ENCODE measurements at regions not wholly inside any gene's neighbourhood (a gene's known extent, or its start where the extent isn't known, plus 50 kb on each side); places are given as distances from the start of the nearest gene placed in this dataset.

DNA sequence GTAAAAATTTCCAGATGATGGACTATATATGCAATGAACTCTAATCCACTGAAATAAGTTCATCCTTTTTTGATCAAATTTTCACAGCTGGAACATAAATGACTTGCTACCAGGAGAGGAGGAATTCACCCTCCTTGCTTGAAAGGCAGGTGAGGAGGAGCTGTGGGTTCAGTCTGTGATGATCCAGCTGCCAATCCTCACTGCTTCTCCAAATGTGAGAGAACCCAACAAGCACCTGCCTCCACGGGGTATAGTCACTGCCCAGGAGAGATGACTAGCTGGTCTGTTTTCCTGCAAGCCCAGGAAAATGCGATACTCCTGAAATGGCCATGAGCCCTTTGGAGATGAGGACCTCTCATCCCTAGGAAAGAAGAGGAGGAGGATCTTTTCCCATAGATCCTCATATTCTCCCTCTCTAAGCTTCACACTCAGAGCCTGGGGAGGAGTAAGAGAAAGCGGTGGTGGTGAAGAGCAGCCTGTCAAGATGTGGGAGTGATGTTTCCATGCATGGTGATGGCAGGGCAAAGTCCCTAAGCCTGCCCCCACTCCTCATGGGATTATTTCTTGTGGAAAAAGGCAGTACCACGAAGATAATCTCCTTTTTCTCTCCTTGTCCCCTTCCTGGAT, 77.9 kb upstream of the USP47 start:
- TF ChIP-seq, protein P1, sequence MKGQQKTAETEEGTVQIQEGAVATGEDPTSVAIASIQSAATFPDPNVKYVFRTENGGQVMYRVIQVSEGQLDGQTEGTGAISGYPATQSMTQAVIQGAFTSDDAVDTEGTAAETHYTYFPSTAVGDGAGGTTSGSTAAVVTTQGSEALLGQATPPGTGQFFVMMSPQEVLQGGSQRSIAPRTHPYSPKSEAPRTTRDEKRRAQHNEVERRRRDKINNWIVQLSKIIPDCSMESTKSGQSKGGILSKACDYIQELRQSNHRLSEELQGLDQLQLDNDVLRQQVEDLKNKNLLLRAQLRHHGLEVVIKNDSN (IDR thresholded peaks at IDR 0.05), result no peak
- TF ChIP-seq FOXM1 (IDR thresholded peaks at IDR 0.05; ENCODE audit: borderline replicate concordance, low read depth) (no peak), TEAD4 (IDR thresholded peaks at IDR 0.05) (no peak), CEBPB (IDR thresholded peaks at IDR 0.05) (no peak), YY1 (IDR thresholded peaks at IDR 0.05; ENCODE audit: low read depth) (no peak), CREB1 (IDR thresholded peaks at IDR 0.05; ENCODE audit: low read depth) (no peak), NFIC (IDR thresholded peaks at IDR 0.05) (no peak), ZBTB7A (IDR thresholded peaks at IDR 0.05; ENCODE audit: low read depth) (no peak), EGR1 (IDR thresholded peaks at IDR 0.05) (no peak), EP300 (IDR thresholded peaks at IDR 0.05; ENCODE audit: borderline replicate concordance) (no peak), TAF1 (IDR thresholded peaks at IDR 0.05; ENCODE audit: low read depth) (no peak), TCF12 (IDR thresholded peaks at IDR 0.05; ENCODE audit: low read depth) (no peak), REST (IDR thresholded peaks at IDR 0.05; ENCODE audit: low read depth) (no peak), RAD21 (IDR thresholded peaks at IDR 0.05; ENCODE audit: low read depth) (no peak)
- TF ChIP-seq, protein P2, sequence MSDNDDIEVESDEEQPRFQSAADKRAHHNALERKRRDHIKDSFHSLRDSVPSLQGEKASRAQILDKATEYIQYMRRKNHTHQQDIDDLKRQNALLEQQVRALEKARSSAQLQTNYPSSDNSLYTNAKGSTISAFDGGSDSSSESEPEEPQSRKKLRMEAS (IDR thresholded peaks at IDR 0.05), result no peak

DNA sequence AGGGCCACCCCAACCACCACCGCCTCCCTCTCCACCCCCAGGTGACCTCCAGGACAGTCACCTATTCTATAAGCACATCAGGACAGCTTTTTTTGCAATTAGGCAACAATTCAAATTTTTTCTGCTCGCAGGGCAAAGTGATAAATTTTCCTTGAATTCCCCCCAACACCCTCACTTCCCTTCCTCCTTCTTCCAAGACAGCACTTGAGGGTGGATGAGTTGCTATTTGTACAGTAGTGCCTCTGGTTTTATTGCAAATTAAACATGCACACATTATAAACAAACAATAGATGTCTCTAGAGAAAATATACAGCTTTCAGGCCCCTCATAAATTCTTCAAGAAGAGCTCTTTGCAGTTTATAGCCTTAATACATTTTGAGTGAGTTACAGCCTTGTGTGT, 80.9 kb upstream of the USP47 start:
- no peak for TF ChIP-seq NFIC (IDR thresholded peaks at IDR 0.05)
- TF ChIP-seq, protein P2 (IDR thresholded peaks at IDR 0.05), result no peak
- TF ChIP-seq TAF1 (IDR thresholded peaks at IDR 0.05; ENCODE audit: low read depth), result no peak
- no peak for TF ChIP-seq FOXM1 (IDR thresholded peaks at IDR 0.05; ENCODE audit: borderline replicate concordance, low read depth)
- no peak for TF ChIP-seq RAD21 (IDR thresholded peaks at IDR 0.05; ENCODE audit: low read depth)
- TF ChIP-seq ZBTB7A (IDR thresholded peaks at IDR 0.05; ENCODE audit: low read depth), result no peak
- no peak for TF ChIP-seq TEAD4 (IDR thresholded peaks at IDR 0.05)
- no peak for TF ChIP-seq REST (IDR thresholded peaks at IDR 0.05; ENCODE audit: low read depth)
- no peak for TF ChIP-seq EGR1 (IDR thresholded peaks at IDR 0.05)
- TF ChIP-seq YY1 (IDR thresholded peaks at IDR 0.05; ENCODE audit: low read depth), result no peak
- TF ChIP-seq CEBPB (IDR thresholded peaks at IDR 0.05), result no peak
- TF ChIP-seq EP300 (IDR thresholded peaks at IDR 0.05; ENCODE audit: borderline replicate concordance), result no peak
- TF ChIP-seq TCF12 (IDR thresholded peaks at IDR 0.05; ENCODE audit: low read depth), result no peak
- TF ChIP-seq CREB1 (IDR thresholded peaks at IDR 0.05; ENCODE audit: low read depth), result no peak
- TF ChIP-seq, protein P1 (IDR thresholded peaks at IDR 0.05), result no peak

GRCh38 chr11:11758603-11759196, 83.1 kb upstream of the USP47 start:
- TF ChIP-seq EP300 (IDR thresholded peaks at IDR 0.05; ENCODE audit: borderline replicate concordance) (no peak), YY1 (IDR thresholded peaks at IDR 0.05; ENCODE audit: low read depth) (no peak), CREB1 (IDR thresholded peaks at IDR 0.05; ENCODE audit: low read depth) (no peak), EGR1 (IDR thresholded peaks at IDR 0.05) (no peak)

DNA sequence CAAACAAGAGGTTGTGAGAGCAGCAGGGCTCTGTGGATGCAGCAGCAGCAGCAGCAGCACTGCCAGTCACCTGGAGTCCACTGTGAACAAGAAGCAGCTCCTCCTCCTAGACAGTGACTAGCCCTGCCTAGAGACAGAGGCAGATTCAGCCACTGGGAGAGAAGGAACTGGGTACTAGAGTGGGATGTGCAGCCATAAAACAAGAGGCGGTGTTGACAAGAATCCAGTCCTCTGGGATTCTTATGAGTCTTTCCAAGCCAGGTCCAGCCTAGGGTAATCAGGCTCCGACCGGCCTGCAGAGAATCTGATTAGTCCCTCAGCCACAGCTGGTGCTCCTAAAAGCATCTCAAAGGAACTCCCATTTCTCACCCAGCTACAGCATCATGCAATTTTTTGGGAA, 83.9 kb upstream of the USP47 start:
- TF ChIP-seq, protein P1 (IDR thresholded peaks at IDR 0.05), result no peak
- TF ChIP-seq, protein P2 (IDR thresholded peaks at IDR 0.05), result no peak
- no peak for TF ChIP-seq CEBPB (IDR thresholded peaks at IDR 0.05)
- no peak for TF ChIP-seq FOXM1 (IDR thresholded peaks at IDR 0.05; ENCODE audit: borderline replicate concordance, low read depth)
- no peak for TF ChIP-seq CREB1 (IDR thresholded peaks at IDR 0.05; ENCODE audit: low read depth)

DNA sequence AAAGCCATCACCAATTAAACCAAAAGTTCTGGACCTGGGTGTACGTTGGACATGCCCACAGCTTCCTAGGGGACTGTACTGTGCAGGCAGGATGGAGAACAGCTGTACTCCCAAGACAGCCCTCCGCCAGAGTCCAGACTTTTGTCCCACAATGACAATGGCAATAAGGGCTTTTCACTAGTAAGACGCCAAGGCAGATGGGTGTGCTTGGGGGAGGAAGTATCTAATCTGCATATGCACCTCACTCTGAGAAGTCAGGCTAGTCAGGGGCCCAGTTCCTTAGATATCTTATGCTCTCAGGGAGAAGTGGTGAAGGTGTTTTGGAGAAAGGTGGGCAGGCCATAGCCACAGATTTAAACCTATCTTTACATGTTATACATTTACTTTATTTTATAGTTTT, 85.1 kb upstream of the USP47 start:
- TF ChIP-seq TAF1 (IDR thresholded peaks at IDR 0.05; ENCODE audit: low read depth) (no peak), YY1 (IDR thresholded peaks at IDR 0.05; ENCODE audit: low read depth) (no peak), FOXM1 (IDR thresholded peaks at IDR 0.05; ENCODE audit: borderline replicate concordance, low read depth) (no peak)

All from Ishikawa (cell line).